ENCODE measurements at regions not wholly inside any gene's neighbourhood (a gene's known extent, or its start where the extent isn't known, plus 50 kb on each side); places are given as distances from the start of the nearest gene placed in this dataset.

GRCh38 chr2:3137651-3138300 is 239.8 kb downstream of the EIPR1 start:
- TF ChIP-seq CTCF (IDR thresholded peaks at IDR 0.05 in 2 of 3, conservative IDR thresholded peaks at IDR 0.05 in 1 of 3; ENCODE audit: borderline replicate concordance in 1 of 3, insufficient read depth in 1 of 3, low read depth in 2 of 3, low read length in 2 of 3) (no peak), SP1 (IDR thresholded peaks at IDR 0.05; ENCODE audit: low read depth) (no peak), EZH2 (IDR thresholded peaks at IDR 0.05) (no peak), POLR2AphosphoS5 (IDR thresholded peaks at IDR 0.05; ENCODE audit: low read depth, low read length) (no peak), EZH2phosphoT487 (IDR thresholded peaks at IDR 0.05; ENCODE audit: borderline replicate concordance) (no peak)

Data from HCT116 (cell line).